ENCODE measurements at regions not wholly inside any gene's neighbourhood (a gene's known extent, or its start where the extent isn't known, plus 50 kb on each side); places are given as distances from the start of the nearest gene placed in this dataset.

- H3K9me3 ChIP-seq (ENCODE audit: control insufficient read depth in 1 of 2, insufficient read depth in 1 of 2, low read length in 2 of 2), result no peaks in the 10 kb centered on the region
- Mint-ChIP-seq H3K27me3 (no peaks in the 10 kb centered on the region), H3K4me1 (ENCODE audit: low read depth) (no peaks in the 10 kb centered on the region), H3K27ac (no peak overlapping the region), H3K4me3 (no peak overlapping the region), H3K9me3 (no peaks in the 10 kb centered on the region), H3K36me3 (ENCODE audit: low read depth) (no peaks in the 10 kb centered on the region)
- TF ChIP-seq CTCF (IDR thresholded peaks at IDR 0.05), result no peak
- intact Hi-C loops (cut with DNase I, micrococcal nuclease), result no loop called here
- CTCF ChIA-PET, result no interaction called here
- no peak overlapping the region for H3K4me3 ChIP-seq (ENCODE audit: low read length)
- H3K36me3 ChIP-seq (ENCODE audit: insufficient read depth, low read length), result no peaks in the 10 kb centered on the region
- no peak for ATAC-seq (ENCODE audit: poor library complexity)
- H3K27me3 ChIP-seq (ENCODE audit: control insufficient read depth in 1 of 2, insufficient read depth in 2 of 2, low read length in 2 of 2), result no peaks in the 10 kb centered on the region
- no peak for DNase-seq
- POLR2A ChIA-PET, result no interaction called here
- H3K27ac ChIP-seq (ENCODE audit: low read depth in 1 of 2, low read length in 2 of 2), result no peak overlapping the region
- no peaks in the 10 kb centered on the region for H3K4me1 ChIP-seq (ENCODE audit: insufficient read depth, low read length)
Observed at GRCh38 chr13:60754211-60755090, 357.4 kb downstream of the TDRD3 start.

- ATAC-seq (ENCODE audit: poor library complexity) (no peak), DNase-seq (no peak)
- POLR2A ChIA-PET, result no interaction called here
- Mint-ChIP-seq H3K9me3 (no peaks in the 10 kb centered on the region), H3K27ac (no peak overlapping the region), H3K36me3 (ENCODE audit: low read depth) (no peaks in the 10 kb centered on the region), H3K4me3 (no peak overlapping the region), H3K4me1 (ENCODE audit: low read depth) (no peaks in the 10 kb centered on the region), H3K27me3 (no peaks in the 10 kb centered on the region)
- H3K27me3 ChIP-seq (ENCODE audit: control insufficient read depth in 1 of 2, insufficient read depth in 2 of 2, low read length in 2 of 2), result no peaks in the 10 kb centered on the region
- intact Hi-C loops (cut with DNase I, micrococcal nuclease), result no loop called here
- CTCF ChIA-PET, result no interaction called here
- no peak for TF ChIP-seq CTCF (IDR thresholded peaks at IDR 0.05)
- H3K36me3 ChIP-seq (ENCODE audit: insufficient read depth, low read length), result no peaks in the 10 kb centered on the region
- no peak overlapping the region for H3K27ac ChIP-seq (ENCODE audit: low read depth in 1 of 2, low read length in 2 of 2)
- no peaks in the 10 kb centered on the region for H3K4me1 ChIP-seq (ENCODE audit: insufficient read depth, low read length)
- no peak overlapping the region for H3K4me3 ChIP-seq (ENCODE audit: low read length)
- H3K9me3 ChIP-seq (ENCODE audit: control insufficient read depth in 1 of 2, insufficient read depth in 1 of 2, low read length in 2 of 2), result no peaks in the 10 kb centered on the region
Observed at GRCh38 chr13:60753641-60754040, 356.6 kb downstream of the TDRD3 start.

- no peak overlapping the region for H3K27ac ChIP-seq (ENCODE audit: low read depth in 1 of 2, low read length in 2 of 2)
- Mint-ChIP-seq H3K4me1 (ENCODE audit: low read depth) (no peaks in the 10 kb centered on the region), H3K27me3 (no peaks in the 10 kb centered on the region), H3K4me3 (no peak overlapping the region), H3K9me3 (peaks cover 11% of the 10 kb centered on the region), H3K27ac (no peak overlapping the region), H3K36me3 (ENCODE audit: low read depth) (no peaks in the 10 kb centered on the region)
- no peak for ATAC-seq (ENCODE audit: poor library complexity)
- intact Hi-C loops (cut with DNase I, micrococcal nuclease), result no loop called here
- H3K4me1 ChIP-seq (ENCODE audit: insufficient read depth, low read length), result no peaks in the 10 kb centered on the region
- peaks cover 0 to 5% of the 10 kb centered on the region in 2 experiments for H3K9me3 ChIP-seq (ENCODE audit: control insufficient read depth in 1 of 2, insufficient read depth in 1 of 2, low read length in 2 of 2)
- ChIA-PET POLR2A (no interaction called here), CTCF (no interaction called here)
- no peak for TF ChIP-seq CTCF (IDR thresholded peaks at IDR 0.05)
- no peaks in the 10 kb centered on the region for H3K27me3 ChIP-seq (ENCODE audit: control insufficient read depth in 1 of 2, insufficient read depth in 2 of 2, low read length in 2 of 2)
- no peaks in the 10 kb centered on the region for H3K36me3 ChIP-seq (ENCODE audit: insufficient read depth, low read length)
- DNase-seq, result no peak
- no peak overlapping the region for H3K4me3 ChIP-seq (ENCODE audit: low read length)
Observed at GRCh38 chr13:60745343-60745742, 348.3 kb downstream of the TDRD3 start.
